Fibroblast of skin of left biceps (primary cell): ENCODE measurements at regions not wholly inside any gene's neighbourhood (a gene's known extent, or its start where the extent isn't known, plus 50 kb on each side); places are given as distances from the start of the nearest gene placed in this dataset.

Experiments used
- DNase-seq, 2 experiments: peaks; one replicate each; pipeline ENCODE4 v3.0.0-alpha.2; 2013; ENCODE audit warnings: low read depth in 2 of 2

GRCh38 chr10:130559547-130559880 is 423.3 kb downstream of the GLRX3 start:
- DNase-seq, result no peak

DNA sequence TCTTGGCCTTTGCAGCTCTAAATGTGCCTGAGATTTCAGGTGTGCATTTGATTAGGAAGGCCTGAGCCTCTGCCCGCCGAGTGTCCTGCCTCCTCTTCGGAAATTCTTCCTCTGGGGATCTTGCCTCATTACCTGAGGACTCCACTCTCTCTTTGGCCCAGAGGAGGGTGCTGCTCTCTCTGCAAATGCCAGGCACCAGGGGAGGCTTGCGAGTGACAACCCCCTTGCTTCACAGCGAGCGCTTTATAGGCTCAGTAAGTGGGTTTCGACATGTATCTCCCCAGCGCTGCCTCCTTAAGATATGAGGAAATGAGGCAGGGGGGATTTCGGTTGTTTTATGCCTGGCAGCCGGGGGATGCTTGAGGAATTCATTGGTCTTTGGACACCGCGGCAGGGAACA is 423.9 kb downstream of the GLRX3 start:
- no peak for DNase-seq

GRCh38 chr10:130560573-130560972 is 424.4 kb downstream of the GLRX3 start:
- no peak for DNase-seq

- no peak for DNase-seq
Observed at GRCh38 chr10:130561681-130562080, 425.5 kb downstream of the GLRX3 start.

DNA sequence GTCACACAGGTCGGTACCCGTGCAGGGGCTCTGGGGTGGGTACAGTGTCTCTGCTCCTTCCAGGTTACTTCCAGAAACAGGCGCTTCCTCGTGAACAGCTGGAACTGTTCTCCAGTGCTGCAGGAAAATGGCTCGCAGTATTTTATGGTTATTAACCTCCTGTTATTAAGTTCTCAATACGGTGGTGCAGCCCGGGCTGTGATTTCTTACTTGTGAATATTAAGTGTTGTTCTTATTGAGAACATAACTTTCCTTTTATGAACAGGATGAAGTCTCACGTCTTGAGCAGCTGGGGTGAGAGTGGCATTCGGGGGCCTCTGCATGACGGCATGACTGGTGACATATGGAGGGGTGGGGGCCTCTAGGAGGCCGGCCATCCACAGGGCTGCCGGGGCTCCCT is 430.8 kb downstream of the GLRX3 start:
- DNase-seq, result no peak

GRCh38 chr10:130567436-130567835 is 431.2 kb downstream of the GLRX3 start:
- no peak for DNase-seq

- DNase-seq, result no peak
Observed at GRCh38 chr10:130568246-130568645, 432.1 kb downstream of the GLRX3 start.

GRCh38 chr10:130570074-130570473 is 433.9 kb downstream of the GLRX3 start:
- no peak for DNase-seq

DNA sequence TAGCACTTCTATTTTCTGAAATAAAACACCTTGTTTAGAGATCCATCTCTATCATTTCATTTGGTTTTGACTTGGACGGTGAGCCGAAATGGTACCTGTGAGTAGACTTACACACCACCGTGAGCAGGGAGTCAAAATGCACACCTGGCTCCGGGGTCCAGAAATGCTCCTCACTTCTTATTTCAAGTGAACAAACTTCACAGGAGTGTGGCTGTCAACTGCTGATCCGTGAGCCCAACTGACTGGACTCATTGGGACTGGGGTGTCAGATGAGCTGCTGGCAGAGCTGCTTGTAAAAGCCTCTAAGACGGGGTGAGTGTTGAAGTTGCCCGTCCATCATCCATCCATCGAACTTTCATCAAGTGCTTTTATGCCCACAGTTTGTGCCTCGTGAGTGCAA is 435.5 kb downstream of the GLRX3 start:
- no peak for DNase-seq

DNA sequence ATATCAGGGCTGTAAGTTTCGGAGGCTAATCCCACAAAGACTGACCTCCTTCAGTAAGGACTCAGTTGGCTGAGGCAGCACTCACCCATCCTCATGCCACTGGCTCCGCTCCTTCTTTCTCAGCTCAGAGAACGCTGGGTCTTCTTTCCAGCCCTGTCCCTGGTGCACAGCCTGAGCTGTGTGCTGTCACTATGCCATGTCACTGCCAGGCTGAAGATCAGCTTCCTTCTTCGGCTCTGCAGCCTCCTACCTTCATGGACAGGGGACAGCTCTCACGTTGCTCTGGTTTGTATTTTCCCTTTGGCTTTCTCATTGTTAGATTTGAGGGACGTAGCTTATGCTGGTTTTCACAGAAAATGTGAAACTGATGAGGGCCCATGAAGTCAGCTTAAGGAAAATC is 437.3 kb downstream of the GLRX3 start:
- DNase-seq, result no peak

GRCh38 chr10:130575756-130576285 is 439.6 kb downstream of the GLRX3 start:
- DNase-seq, result no peak

DNA sequence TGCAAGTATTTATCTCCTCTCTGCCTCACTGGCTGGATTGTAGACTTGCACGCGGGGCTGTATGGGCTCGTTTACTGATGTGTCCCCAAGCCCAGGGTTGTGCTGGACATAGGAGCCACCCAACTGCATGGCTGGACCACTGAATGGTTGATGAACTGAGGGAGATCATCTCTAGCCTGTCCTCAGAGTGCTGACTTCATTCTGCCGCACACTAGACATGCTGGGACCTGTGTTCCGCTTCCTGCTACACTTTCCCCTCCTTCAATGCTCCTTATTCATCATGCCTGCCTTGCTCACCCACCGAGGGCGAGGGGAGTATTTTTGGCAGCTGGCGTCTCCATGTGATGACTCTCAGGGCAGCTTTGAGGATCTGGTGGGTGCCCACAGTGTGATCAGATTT is 440.2 kb downstream of the GLRX3 start:
- no peak for DNase-seq

DNA sequence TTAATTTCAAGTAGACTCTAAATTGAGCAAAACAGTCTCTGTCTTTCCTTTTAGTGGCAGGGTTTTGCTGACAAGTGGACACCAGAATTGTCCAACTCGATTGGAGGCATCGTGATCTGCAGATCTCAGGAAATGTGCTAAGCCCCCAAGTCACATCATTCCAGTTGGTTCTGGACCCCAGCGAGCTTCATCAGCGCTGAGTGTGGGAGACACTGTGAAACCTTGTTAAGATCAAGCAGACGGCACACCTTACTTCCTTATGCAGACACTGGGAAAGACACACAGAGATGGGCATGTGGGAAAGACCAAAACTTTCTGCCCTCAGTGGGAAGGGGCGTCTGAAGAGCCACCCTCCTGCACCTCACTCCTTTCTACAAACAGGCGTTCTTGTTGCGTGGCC is 440.8 kb downstream of the GLRX3 start:
- no peak for DNase-seq

GRCh38 chr10:130578532-130579289 is 442.5 kb downstream of the GLRX3 start:
- DNase-seq, result no peak

DNA sequence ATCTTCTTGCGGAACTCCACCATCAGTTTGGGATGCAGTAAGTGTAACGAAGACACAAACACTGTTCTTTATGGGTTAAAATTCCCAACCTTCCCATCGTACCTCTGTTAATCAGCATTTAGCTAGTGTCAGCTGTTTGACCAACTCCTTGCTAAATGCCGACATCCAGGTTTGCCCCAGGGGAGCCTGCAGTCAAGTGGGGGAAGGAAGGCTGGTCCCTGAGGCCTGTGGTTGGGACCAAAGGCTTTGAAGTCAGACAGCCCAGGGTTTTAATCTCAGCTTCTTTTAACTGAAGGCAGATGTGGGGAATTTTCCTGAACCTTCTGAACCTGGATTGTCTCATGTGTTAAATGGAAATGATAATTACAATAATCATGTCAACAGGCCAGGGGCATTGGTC is 443.7 kb downstream of the GLRX3 start:
- no peak for DNase-seq

DNA sequence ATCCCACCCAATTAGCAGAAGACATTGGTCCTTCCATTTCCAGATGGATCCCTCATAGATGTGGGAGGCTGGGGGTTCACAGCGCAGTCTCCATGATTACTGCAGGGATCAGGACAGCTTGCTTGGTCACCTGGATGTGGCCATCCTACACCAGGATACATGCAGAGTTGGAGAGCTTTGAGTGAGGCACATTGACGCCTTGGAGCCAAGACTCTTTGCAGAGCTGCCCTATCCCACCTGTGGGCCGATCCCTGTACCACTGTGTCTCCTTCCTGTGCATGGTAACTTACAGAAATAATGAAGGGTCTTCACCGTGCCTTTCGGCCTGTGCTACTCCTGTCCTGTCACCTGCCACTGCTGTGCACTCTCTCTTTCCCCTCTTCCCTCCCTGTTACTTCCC is 444.8 kb downstream of the GLRX3 start:
- DNase-seq, result no peak

DNA sequence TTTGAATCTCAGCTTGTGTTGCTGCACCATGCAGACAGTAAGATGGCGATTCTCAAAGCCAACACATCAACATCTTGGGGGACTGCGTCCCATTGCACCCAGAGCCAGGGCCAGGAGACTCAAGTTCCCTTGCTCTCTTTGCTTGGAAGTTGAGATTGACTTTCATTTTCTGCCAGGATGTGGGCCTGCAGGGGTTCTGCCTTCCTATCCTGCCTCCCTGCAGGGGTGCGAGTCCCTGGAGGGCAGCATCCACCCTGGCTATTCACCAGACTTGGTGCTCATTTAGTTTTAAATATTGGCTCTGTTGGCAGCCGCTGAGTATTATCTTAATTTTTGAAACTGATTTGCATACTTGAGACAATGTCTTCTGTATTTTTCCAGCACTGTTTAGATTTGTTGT is 451.5 kb downstream of the GLRX3 start:
- no peak for DNase-seq

GRCh38 chr10:130606001-130606405 is 469.8 kb downstream of the GLRX3 start:
- DNase-seq, result no peak

DNA sequence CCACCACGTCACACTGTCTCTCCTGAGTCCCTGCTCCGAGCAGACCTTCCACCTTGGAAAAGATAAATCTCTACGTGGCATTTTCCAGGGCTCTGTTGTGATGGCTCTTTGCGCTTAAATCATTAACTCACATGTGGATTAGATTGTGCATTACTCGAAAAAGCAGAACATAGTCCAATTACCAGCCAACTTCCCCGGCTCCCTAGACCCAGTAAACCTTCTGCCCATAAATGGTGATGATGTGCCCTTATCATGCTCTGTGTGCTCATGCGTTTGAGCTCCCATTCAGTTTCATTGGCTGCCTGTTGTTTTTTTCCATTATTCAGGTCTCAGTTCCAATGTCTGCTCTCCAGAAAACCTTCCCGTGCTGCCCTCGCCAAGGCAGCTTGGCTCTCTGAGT is 471.2 kb downstream of the GLRX3 start:
- no peak for DNase-seq

GRCh38 chr10:130611239-130611638 is 475.0 kb downstream of the GLRX3 start:
- DNase-seq, result no peak

- no peak for DNase-seq
Observed at GRCh38 chr10:130615457-130615856, 479.3 kb downstream of the GLRX3 start.

GRCh38 chr10:130617985-130618384 is 481.8 kb downstream of the GLRX3 start:
- DNase-seq, result no peak

- DNase-seq, result no peak
Observed at GRCh38 chr10:130618647-130619046, 482.5 kb downstream of the GLRX3 start.

DNA sequence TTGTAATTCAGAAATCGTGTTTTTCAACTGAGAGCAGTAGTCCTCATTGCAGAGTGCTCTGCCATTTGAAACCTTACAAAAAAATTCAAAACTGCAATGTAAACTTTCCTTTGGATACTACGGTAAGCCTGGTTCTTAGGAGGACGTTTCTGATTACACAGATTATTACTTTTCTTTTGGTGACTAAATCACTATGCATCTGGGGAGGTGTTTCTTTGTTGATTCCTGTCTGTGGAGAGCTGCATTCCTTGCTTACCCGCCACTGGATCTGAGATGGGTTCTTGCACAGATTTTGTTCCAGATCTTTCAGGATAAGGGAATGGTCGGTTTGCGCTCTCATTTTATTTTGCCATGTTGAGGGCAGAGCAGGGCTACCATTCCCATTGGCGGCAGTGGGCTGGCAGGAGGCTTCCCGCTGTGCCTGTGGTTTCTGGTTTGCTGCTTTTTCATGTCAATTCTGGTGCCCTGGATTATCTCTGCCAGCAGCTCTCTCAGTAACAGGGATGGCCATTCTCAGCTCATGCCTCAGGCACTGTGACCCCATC is 485.1 kb downstream of the GLRX3 start:
- no peak for DNase-seq
